OCI-LY7 (cell line): ENCODE measurements at regions not wholly inside any gene's neighbourhood (a gene's known extent, or its start where the extent isn't known, plus 50 kb on each side); places are given as distances from the start of the nearest gene placed in this dataset.

Experiments used
- BruUV-seq: library from RNA; stranded (reverse); fragments of 400-500 nt; replicated peaks from 2 replicates; lab custom pipeline; 2021; lab: Mats Ljungman, UMichigan
- CTCF ChIA-PET: fragments of 300-600 bp; sonication (Branson Sonifier 250); formaldehyde crosslinking; loops from one replicate; lab custom pipeline; 2022; ENCODE audit warnings: antibody characterized with exemption; ENCODE audit not compliant: unreplicated experiment; lab: Charles Lee
- POLR2A ChIA-PET: fragments of 300-600 bp; sonication (Branson Sonifier 250); formaldehyde crosslinking; loops from one replicate; lab custom pipeline; 2022; ENCODE audit warnings: antibody characterized with exemption; lab: Charles Lee
- DNase-seq: peaks from one replicate; pipeline ENCODE4 v3.0.0-alpha.2; 2015; ENCODE audit warnings: low spot score
- H2AFZ ChIP-seq: fragments of 200-600 bp; sonication (generic), shearing (Covaris generic); 2 replicates; pipeline ENCODE4 v1.6.1; 2014; ENCODE audit warnings: mild to moderate bottlenecking, antibody characterized with exemption, low read length, moderate library complexity
- H3K27ac ChIP-seq: fragments of 200-600 bp; sonication (generic); 2 replicates; pipeline ENCODE4 v1.5.1; 2014; ENCODE audit warnings: mixed run types, low read depth, mild to moderate bottlenecking, moderate library complexity, low read length, inconsistent platforms; ENCODE audit not compliant: poor library complexity, severe bottlenecking
- H3K36me3 ChIP-seq: fragments of 200-600 bp; sonication (generic); 2 replicates; pipeline ENCODE4 v1.6.1; 2014; ENCODE audit warnings: mild to moderate bottlenecking, antibody characterized with exemption, low read length, moderate library complexity, mixed read lengths; ENCODE audit not compliant: insufficient read depth
- H3K4me1 ChIP-seq: fragments of 200-600 bp; sonication (generic); 2 replicates; pipeline ENCODE4 v1.5.1; 2014; ENCODE audit warnings: mild to moderate bottlenecking, low read length; ENCODE audit not compliant: insufficient read depth, poor library complexity, severe bottlenecking
- H3K4me2 ChIP-seq: fragments of 200-600 bp; sonication (generic); 2 replicates; pipeline ENCODE4 v1.6.1; 2014; ENCODE audit warnings: mild to moderate bottlenecking, low read length
- H3K4me3 ChIP-seq: fragments of 200-600 bp; sonication (generic); 2 replicates; pipeline ENCODE4 v1.5.1; 2014; ENCODE audit warnings: mild to moderate bottlenecking, low read depth, low read length; ENCODE audit not compliant: poor library complexity, severe bottlenecking
- H3K79me2 ChIP-seq: fragments of 200-600 bp; sonication (generic); 2 replicates; pipeline ENCODE4 v1.6.1; 2016; ENCODE audit warnings: low read depth, mild to moderate bottlenecking, low read length, moderate library complexity, mixed read lengths; ENCODE audit not compliant: insufficient read depth
- H3K9me2 ChIP-seq: fragments of 200-600 bp; sonication (generic); 2 replicates; pipeline ENCODE4 v1.6.1; 2016; ENCODE audit warnings: mild to moderate bottlenecking, low read length, mixed read lengths; ENCODE audit not compliant: insufficient read depth
- H3K9me3 ChIP-seq: fragments of 200-600 bp; sonication (generic); 2 replicates; pipeline ENCODE4 v1.6.1; 2014; ENCODE audit warnings: mild to moderate bottlenecking, mixed run types, low read length, mixed read lengths
- H4K20me1 ChIP-seq: fragments of 200-600 bp; sonication (generic); 2 replicates; pipeline ENCODE4 v1.6.1; 2014; ENCODE audit warnings: mild to moderate bottlenecking, antibody characterized with exemption, low read length, moderate library complexity, mixed read lengths; ENCODE audit not compliant: insufficient read depth
- EZH2phosphoT487 ChIP-seq: fragments of 200-600 bp; sonication (generic); IDR thresholded peaks from 2 replicates; pipeline ENCODE4 v1.6.1; 2018; ENCODE audit warnings: low read depth, borderline replicate concordance, mild to moderate bottlenecking, mixed run types, antibody characterized with exemption, low read length, moderate library complexity, mixed read lengths
- intact Hi-C: fragments of 100-400 bp; cut with micrococcal nuclease; formaldehyde crosslinking; loops from one replicate; pipeline ENCODE4 v1.10.0; 2022; ENCODE audit not compliant: unreplicated experiment
- TF ChIP-seq, protein P1 (sequence below): fragments of 200-600 bp; sonication (generic); conservative IDR thresholded peaks from 2 replicates; pipeline ENCODE4 v1.5.1; 2014; ENCODE audit warnings: mild to moderate bottlenecking, antibody characterized with exemption, low read length, moderate library complexity, mixed read lengths

- ChIA-PET POLR2A (interaction anchor here (0.7 to 1.2 kb wide), 2 partner anchors 24 to 611 kb away, joined by 3 read pairs; no protein-coding TSS in a partner anchor), CTCF (no interaction called here)
- no peak overlapping the region for H3K4me3 ChIP-seq
- no peak overlapping the region for H3K27ac ChIP-seq
- H2AFZ ChIP-seq: 0 out of 2 replicates have a peak overlapping the region, but pooled peaks have one; percentile 15
- TF ChIP-seq EZH2phosphoT487: no peak
- TF ChIP-seq, protein P1, sequence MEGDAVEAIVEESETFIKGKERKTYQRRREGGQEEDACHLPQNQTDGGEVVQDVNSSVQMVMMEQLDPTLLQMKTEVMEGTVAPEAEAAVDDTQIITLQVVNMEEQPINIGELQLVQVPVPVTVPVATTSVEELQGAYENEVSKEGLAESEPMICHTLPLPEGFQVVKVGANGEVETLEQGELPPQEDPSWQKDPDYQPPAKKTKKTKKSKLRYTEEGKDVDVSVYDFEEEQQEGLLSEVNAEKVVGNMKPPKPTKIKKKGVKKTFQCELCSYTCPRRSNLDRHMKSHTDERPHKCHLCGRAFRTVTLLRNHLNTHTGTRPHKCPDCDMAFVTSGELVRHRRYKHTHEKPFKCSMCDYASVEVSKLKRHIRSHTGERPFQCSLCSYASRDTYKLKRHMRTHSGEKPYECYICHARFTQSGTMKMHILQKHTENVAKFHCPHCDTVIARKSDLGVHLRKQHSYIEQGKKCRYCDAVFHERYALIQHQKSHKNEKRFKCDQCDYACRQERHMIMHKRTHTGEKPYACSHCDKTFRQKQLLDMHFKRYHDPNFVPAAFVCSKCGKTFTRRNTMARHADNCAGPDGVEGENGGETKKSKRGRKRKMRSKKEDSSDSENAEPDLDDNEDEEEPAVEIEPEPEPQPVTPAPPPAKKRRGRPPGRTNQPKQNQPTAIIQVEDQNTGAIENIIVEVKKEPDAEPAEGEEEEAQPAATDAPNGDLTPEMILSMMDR: no peak
- no peaks in the 10 kb centered on the region for H3K4me1 ChIP-seq
- no peak for DNase-seq
- intact Hi-C loops: no loop called here
- no peaks in the 10 kb centered on the region for H3K9me2 ChIP-seq
- H4K20me1 ChIP-seq: no peaks in the 10 kb centered on the region
- H3K9me3 ChIP-seq: no peaks in the 10 kb centered on the region
- BruUV-seq: no TSS peak
- no peak overlapping the region for H3K4me2 ChIP-seq
- H3K36me3 ChIP-seq: no peaks in the 10 kb centered on the region
- H3K79me2 ChIP-seq: no peaks in the 10 kb centered on the region
These were observed 310.4 kb upstream of the PHF14 start for GRCh38 chr7:10662982-10663884.

- intact Hi-C loops: no loop called here
- Histone ChIP-seq H3K27ac (no peak overlapping the region), H3K9me3 (no peaks in the 10 kb centered on the region), H2AFZ (no peak overlapping the region), H3K4me1 (no peaks in the 10 kb centered on the region), H4K20me1 (no peaks in the 10 kb centered on the region), H3K9me2 (no peaks in the 10 kb centered on the region), H3K36me3 (no peaks in the 10 kb centered on the region), H3K4me3 (no peak overlapping the region), H3K79me2 (no peaks in the 10 kb centered on the region), H3K4me2 (no peak overlapping the region)
- CTCF ChIA-PET: interaction anchor here (0.8 kb wide), 1 partner anchor 30 kb away, joined by 3 read pairs; no protein-coding TSS in a partner anchor
- TF ChIP-seq, protein P1: no peak
- TF ChIP-seq EZH2phosphoT487: no peak
- no TSS peak for BruUV-seq
- DNase-seq: no peak
- POLR2A ChIA-PET: interaction anchor here (0.9 kb wide), 1 partner anchor 55 kb away, joined by 4 read pairs; no protein-coding TSS in a partner anchor
These were observed 301.5 kb upstream of the PHF14 start for GRCh38 chr7:10672186-10672585.

DNA sequence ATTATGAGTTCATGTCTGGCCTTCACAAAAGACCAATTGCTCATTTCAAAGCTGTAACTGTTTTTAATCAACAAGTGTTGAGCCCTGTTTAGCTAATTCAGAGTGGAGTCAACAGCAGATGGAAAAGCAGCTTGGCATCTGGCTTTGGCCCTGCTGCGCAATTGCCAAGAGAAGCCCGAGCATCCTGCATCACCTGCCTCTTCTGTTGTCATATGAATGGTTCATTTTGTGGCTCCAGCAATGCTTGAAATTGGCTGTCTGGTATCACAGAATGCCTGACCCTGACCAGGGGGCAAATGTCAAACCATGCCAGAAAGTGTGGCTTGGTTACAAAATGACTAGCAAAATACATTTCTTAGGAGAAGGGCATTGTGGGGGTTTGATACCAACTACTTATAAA lies 296.5 kb upstream of the PHF14 start:
- CTCF ChIA-PET: no interaction called here
- no peaks in the 10 kb centered on the region for H4K20me1 ChIP-seq
- intact Hi-C loops: no loop called here
- H3K4me2 ChIP-seq: no peak overlapping the region
- no peak for TF ChIP-seq EZH2phosphoT487
- TF ChIP-seq, protein P1: no peak
- no peak for DNase-seq
- POLR2A ChIA-PET: no interaction called here
- no peaks in the 10 kb centered on the region for H3K36me3 ChIP-seq
- H3K4me3 ChIP-seq: no peak overlapping the region
- H2AFZ ChIP-seq: no peak overlapping the region
- no TSS peak for BruUV-seq
- no peaks in the 10 kb centered on the region for H3K79me2 ChIP-seq
- H3K9me3 ChIP-seq: no peaks in the 10 kb centered on the region
- H3K4me1 ChIP-seq: no peaks in the 10 kb centered on the region
- no peaks in the 10 kb centered on the region for H3K9me2 ChIP-seq
- H3K27ac ChIP-seq: no peak overlapping the region
